Adrenal gland (tissue), 5 donors: ENCODE measurements at regions not wholly inside any gene's neighbourhood (a gene's known extent, or its start where the extent isn't known, plus 50 kb on each side); places are given as distances from the start of the nearest gene placed in this dataset.

Source experiments
- POLR2A ChIP-seq, 2 donors: fragments of 450-650 bp; IDR thresholded peaks; one replicate each; pipeline ENCODE4 v1.6.1; 2017; ENCODE audit warnings: antibody characterized with exemption in 2 of 2, mild to moderate bottlenecking in 2 of 2, moderate library complexity in 1 of 2
- TF ChIP-seq, protein P1 (sequence below), 6 experiments: fragments of 450-650 bp in 4 of 6; fragments of 200-600 bp in 2 of 6; sonication (generic) in 1 of 6; IDR thresholded peaks; 1 replicate in 5 of 6; 2 replicates in 1 of 6; pipeline versions ENCODE4 v1.5.1 to v1.8.0; 2016 to 2021; ENCODE audit warnings: antibody characterized with exemption in 6 of 6, mild to moderate bottlenecking in 2 of 6, moderate library complexity in 1 of 6
- donor health status: DM: no; HTN: no; CAD: no.

DNA sequence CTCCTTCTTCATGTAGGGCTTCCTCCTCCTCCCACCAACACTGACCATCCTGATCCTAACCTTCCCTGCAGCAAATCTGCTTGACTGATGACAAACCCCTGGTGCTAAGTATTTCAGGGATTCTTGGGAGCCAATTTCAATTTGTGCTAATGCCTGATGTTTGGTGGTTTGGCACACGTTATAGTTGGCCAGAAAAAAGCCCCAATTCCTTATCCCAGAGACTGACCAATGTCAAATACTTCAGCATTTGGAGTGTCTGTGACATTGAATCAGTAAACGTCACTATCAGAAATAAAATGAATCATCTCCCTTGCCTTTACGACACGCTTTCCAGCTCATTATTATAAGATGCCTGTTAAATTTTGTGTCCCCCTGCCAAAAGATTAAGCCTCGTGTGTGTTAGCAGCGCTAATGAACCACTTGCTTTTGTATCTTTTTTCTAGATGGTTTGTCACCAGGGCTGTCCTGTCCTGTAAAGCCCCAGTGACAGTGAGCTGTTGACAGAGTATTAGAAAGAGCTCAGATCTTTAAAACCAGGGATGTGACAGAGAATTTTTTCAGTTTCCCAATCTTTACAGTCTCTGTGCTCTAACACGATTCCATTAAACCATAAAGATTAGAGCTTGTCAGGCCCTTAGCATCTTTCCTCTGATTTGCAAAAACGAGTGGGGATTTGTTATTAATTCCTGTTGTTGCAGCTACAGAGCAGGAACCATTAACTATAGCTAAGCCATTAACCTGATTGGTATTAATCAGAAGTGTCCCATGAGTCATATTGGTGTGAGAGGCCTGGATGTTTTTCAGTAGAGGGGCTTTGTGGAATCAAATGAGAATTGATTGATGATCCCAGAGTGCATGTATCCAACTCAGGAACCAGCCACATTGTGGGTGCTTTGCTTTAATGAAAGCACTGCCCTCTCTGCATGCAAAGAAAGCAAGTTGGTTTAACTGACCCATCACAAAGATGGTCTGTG, 665.1 kb upstream of the PLXNA2 start:
- no peak for TF ChIP-seq POLR2A (IDR thresholded peaks at IDR 0.05)
- TF ChIP-seq, protein P1, sequence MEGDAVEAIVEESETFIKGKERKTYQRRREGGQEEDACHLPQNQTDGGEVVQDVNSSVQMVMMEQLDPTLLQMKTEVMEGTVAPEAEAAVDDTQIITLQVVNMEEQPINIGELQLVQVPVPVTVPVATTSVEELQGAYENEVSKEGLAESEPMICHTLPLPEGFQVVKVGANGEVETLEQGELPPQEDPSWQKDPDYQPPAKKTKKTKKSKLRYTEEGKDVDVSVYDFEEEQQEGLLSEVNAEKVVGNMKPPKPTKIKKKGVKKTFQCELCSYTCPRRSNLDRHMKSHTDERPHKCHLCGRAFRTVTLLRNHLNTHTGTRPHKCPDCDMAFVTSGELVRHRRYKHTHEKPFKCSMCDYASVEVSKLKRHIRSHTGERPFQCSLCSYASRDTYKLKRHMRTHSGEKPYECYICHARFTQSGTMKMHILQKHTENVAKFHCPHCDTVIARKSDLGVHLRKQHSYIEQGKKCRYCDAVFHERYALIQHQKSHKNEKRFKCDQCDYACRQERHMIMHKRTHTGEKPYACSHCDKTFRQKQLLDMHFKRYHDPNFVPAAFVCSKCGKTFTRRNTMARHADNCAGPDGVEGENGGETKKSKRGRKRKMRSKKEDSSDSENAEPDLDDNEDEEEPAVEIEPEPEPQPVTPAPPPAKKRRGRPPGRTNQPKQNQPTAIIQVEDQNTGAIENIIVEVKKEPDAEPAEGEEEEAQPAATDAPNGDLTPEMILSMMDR (IDR thresholded peaks at IDR 0.05), result no peak
